ENCODE measurements at regions not wholly inside any gene's neighbourhood (a gene's known extent, or its start where the extent isn't known, plus 50 kb on each side); places are given as distances from the start of the nearest gene placed in this dataset.

GRCh38 chr2:181262782-181263181 lies 194.4 kb upstream of the ITGA4 start:
- in situ Hi-C loops (cut with HindIII; ENCODE audit: low pct_unique_long_range_greater_than_20kb, low sequenced_read_pairs) = no loop called here
- no peak for DNase-seq (ENCODE audit: low read depth, low spot score)

DNA sequence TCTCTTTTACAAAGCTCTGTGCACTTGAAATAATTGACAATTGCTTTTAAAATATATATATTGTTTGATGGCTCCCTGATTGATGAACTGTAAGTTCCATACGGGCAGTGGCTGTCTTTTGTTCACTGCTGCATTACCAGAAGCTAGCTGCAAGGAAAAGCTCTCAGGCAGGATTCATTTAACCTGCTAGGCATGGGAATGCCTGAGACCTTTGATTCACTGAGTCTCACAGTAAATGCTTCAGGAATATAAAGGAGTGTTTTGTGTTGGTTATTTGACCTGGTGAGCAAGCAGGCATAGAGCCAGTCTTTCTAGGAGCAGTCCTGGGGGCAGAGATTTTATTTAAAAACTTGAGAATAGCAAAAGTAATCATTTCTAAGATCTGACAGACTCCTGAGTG lies 193.2 kb upstream of the ITGA4 start:
- DNase-seq (ENCODE audit: low read depth, low spot score) = peak; percentile 57
- in situ Hi-C loops (cut with HindIII; ENCODE audit: low pct_unique_long_range_greater_than_20kb, low sequenced_read_pairs) = no loop called here

DNA sequence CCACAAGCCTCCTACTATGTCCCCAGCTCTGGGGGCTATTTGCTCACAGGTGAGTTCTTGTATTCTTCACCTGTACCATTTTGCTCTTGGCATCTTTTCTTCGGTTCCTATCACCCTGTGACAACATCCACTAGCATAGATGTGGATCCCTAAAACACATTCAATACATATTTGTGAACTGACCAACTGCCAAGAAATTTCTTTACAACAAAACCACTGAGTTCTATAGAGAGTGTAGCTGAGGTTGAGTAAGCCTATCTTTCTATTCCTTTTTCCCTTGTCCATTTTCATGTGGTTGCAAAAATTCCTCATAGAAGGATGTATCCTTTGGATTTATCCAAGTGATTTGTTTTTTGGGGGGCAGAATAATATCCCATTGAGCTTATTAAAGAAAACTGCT lies 192.7 kb upstream of the ITGA4 start:
- in situ Hi-C loops (cut with HindIII; ENCODE audit: low pct_unique_long_range_greater_than_20kb, low sequenced_read_pairs) = no loop called here
- no peak for DNase-seq (ENCODE audit: low read depth, low spot score)

DNA sequence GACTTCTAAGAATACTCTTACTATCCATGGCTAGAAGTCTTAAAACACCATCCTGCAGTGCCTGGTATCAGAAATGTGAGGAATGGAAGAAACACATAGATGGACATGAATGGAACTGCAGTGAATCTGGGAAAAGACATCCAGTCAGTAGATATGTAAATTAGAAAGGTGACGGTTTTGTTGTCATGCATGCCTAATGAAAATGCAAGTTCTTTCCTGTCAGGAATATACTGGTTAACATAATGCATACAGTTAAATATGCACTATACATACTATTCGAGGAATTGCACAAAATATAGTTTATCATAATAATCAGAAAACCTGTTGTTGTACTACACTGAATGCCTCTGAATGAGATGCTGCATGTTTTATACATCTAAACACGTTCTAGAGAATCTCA lies 190.6 kb upstream of the ITGA4 start:
- in situ Hi-C loops (cut with HindIII; ENCODE audit: low pct_unique_long_range_greater_than_20kb, low sequenced_read_pairs) = no loop called here
- no peak for DNase-seq (ENCODE audit: low read depth, low spot score)

GRCh38 chr2:181268174-181268867 lies 188.9 kb upstream of the ITGA4 start:
- in situ Hi-C loops (cut with HindIII; ENCODE audit: low pct_unique_long_range_greater_than_20kb, low sequenced_read_pairs) = no loop called here
- DNase-seq (ENCODE audit: low read depth, low spot score) = no peak

DNA sequence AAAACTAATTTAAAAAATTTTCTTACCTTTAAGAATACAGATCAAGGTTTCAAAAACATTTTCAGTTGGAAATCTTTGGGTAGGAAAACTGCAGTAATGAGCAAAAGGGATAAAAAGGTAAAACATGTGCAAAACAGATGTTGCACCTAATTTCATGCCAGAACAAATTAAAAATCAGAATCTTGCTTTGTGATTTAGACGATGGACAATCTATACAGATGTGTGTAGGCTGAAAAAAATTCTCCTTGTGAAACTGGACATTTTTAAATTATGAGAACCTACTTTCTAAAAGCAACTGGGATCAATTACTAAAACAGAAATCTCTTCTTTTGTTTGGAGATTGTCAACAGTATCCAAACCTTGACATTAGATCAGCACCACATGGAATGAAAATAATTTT lies 183.2 kb upstream of the ITGA4 start:
- in situ Hi-C loops (cut with HindIII; ENCODE audit: low pct_unique_long_range_greater_than_20kb, low sequenced_read_pairs) = no loop called here
- no peak for DNase-seq (ENCODE audit: low read depth, low spot score)

DNA sequence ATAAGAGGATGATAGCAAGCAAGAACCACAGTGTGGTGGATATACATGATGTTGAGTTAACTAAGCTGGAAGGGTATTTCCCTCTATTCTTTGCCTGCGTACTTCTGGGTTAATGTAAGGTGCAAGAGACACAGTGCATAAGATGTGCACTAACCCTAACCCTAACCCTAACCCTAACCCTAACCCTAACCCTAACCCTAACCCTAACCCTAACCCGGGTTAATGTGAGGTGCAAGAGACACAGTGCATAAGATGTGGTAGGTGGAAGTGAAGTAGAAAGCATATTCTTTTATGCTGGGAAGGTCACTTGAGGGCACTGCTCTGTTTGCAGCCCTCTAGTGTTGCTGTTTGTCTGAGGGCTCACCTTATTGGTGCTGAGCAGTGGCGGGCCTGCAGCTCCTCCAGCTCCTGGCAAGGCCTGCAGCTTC lies 181.5 kb upstream of the ITGA4 start:
- DNase-seq (ENCODE audit: low read depth, low spot score) = no peak
- in situ Hi-C loops (cut with HindIII; ENCODE audit: low pct_unique_long_range_greater_than_20kb, low sequenced_read_pairs) = no loop called here

GRCh38 chr2:181281206-181281832 lies 175.9 kb upstream of the ITGA4 start:
- no peak for DNase-seq (ENCODE audit: low read depth, low spot score)
- in situ Hi-C loops (cut with HindIII; ENCODE audit: low pct_unique_long_range_greater_than_20kb, low sequenced_read_pairs) = no loop called here

GRCh38 chr2:181285116-181285515 lies 172.1 kb upstream of the ITGA4 start:
- in situ Hi-C loops (cut with HindIII; ENCODE audit: low pct_unique_long_range_greater_than_20kb, low sequenced_read_pairs) = no loop called here

GRCh38 chr2:181289698-181290097 lies 167.5 kb upstream of the ITGA4 start:
- in situ Hi-C loops (cut with HindIII; ENCODE audit: low pct_unique_long_range_greater_than_20kb, low sequenced_read_pairs) = no loop called here
- no peak for DNase-seq (ENCODE audit: low read depth, low spot score)

More at GRCh38 chr2:181285116-181285515, 172.1 kb upstream of the ITGA4 start:
- DNase-seq (ENCODE audit: low read depth, low spot score) = peak; percentile 86

- in situ Hi-C loops (cut with HindIII; ENCODE audit: low pct_unique_long_range_greater_than_20kb, low sequenced_read_pairs) = no loop called here
- DNase-seq (ENCODE audit: low read depth, low spot score) = no peak
These were observed 167.0 kb upstream of the ITGA4 start for GRCh38 chr2:181290182-181290581.

GRCh38 chr2:181294979-181295378 lies 162.2 kb upstream of the ITGA4 start:
- in situ Hi-C loops (cut with HindIII; ENCODE audit: low pct_unique_long_range_greater_than_20kb, low sequenced_read_pairs) = no loop called here
- no peak for DNase-seq (ENCODE audit: low read depth, low spot score)

DNA sequence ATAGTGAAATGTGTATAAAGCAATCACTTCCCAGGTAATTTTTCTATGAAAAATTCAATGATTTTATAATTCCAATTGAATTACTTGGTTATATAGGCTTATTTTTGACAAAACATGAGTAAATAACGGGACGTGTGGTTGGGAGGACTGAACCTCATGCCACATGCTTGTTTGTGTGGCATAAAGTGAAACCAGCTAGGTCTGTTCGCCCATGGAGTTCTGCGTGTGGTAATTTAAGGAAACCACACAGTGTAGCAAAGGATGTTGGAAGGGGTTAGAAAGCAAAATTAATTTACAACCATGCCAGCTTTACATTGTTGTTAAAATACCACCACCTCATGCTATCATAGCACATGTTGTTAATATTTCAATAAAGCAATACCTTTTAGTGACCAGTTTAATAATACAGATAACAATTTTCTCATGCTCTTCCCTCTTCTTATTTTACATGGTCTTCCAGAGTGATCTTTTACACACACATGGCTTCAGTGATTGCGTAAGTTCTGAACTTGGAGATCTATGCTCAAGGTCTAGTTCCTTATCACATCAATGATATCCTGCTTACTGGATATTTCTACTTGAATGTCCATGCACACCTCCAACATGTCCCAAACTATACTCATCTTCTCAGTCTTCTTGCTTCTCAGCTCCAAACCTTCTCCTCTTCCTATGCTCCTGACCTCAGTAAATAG lies 156.4 kb upstream of the ITGA4 start:
- in situ Hi-C loops (cut with HindIII; ENCODE audit: low pct_unique_long_range_greater_than_20kb, low sequenced_read_pairs) = no loop called here
- no peak for DNase-seq (ENCODE audit: low read depth, low spot score)

DNA sequence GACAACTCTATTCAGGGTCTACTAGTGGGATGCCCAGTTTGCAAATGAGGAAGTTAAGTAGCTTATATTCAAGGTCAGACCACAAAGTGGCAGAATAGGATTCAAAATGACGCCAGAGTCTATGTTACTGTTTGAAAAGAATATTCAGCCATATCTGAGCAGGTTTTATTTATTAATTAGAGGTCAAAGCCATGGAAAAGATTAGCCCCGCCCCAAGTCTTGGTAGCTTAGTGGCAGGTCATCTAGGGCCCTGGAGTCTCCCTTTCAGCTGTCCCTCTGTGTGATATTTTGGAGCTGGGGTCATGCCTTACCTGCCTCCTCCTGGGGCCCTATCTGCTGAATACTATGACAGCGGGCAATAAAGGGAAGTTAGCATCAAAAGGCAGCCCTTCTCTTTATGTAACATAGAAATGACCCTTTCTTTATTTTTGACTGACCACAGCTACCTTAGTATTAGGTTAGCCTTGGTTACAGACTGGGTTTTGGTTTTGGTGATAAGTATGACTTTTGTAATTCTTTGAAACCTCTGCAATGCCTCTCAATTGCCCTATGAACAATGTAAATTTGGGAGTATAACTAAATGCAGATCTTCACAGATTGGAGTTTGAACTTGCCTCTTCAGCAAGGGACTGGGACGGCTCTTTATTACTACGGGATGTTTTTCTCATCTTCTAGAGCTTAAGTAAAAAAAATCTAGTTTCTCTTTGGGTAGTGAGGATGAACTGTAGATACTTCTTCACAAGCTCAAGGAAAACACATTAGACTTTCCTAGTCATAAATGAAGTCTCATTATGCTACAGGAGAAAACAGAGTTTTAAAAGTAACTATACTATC lies 153.0 kb upstream of the ITGA4 start:
- no peak for DNase-seq (ENCODE audit: low read depth, low spot score)
- in situ Hi-C loops (cut with HindIII; ENCODE audit: low pct_unique_long_range_greater_than_20kb, low sequenced_read_pairs) = no loop called here

DNA sequence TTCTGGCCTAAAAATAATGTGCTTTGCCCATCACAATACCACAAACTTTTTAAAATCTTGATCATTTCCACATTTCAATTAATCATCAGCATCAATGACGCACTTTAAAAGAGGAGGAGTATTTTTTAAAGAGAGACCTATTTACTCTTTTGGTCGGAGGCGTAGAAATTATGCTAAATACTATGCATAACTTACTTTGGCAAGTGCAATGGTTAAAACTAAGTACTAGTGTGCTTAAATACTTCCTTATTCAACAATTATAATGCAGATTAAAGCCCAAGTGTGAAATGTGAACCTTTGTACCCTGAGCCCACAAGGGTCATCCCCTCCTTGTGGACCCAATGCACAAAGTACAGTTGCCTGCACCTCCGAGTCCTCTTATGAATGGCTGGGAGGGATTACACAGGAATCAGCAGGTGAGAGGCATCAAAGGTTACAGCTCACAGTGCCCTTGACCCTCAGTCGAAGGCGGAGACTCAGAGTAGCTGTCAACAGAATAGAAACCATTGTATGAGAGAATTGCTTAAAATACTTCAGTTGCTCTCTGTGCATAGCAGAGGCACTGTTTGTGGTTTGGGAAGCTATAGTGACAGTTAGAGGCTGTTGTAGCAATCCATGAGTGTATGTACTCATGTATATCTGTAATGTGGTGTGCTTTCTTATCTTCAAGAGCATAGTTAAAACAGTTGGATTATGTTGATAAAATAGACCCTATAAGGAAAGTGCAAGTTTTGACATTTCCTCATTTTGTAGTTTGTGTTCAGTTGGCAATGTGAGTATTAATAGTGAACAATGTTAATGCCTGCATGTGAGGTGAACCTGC lies 151.7 kb upstream of the ITGA4 start:
- DNase-seq (ENCODE audit: low read depth, low spot score) = peak; percentile 83
- in situ Hi-C loops (cut with HindIII; ENCODE audit: low pct_unique_long_range_greater_than_20kb, low sequenced_read_pairs) = no loop called here

GRCh38 chr2:181306785-181307184 lies 150.4 kb upstream of the ITGA4 start:
- no peak for DNase-seq (ENCODE audit: low read depth, low spot score)
- in situ Hi-C loops (cut with HindIII; ENCODE audit: low pct_unique_long_range_greater_than_20kb, low sequenced_read_pairs) = no loop called here

GRCh38 chr2:181307203-181307991 lies 149.8 kb upstream of the ITGA4 start:
- in situ Hi-C loops (cut with HindIII; ENCODE audit: low pct_unique_long_range_greater_than_20kb, low sequenced_read_pairs) = no loop called here
- DNase-seq (ENCODE audit: low read depth, low spot score) = no peak
